ENCODE measurements at regions not wholly inside any gene's neighbourhood (a gene's known extent, or its start where the extent isn't known, plus 50 kb on each side); places are given as distances from the start of the nearest gene placed in this dataset.

GRCh38 chr1:101309334-101310311, 72.8 kb downstream of the S1PR1 start:
- H3K9me3 Mint-ChIP-seq, result no peaks in the 10 kb centered on the region
- DNase-seq (ENCODE audit: low spot score in 2 of 2) (peak; percentile 60 to 75), ATAC-seq (replicated peaks; ENCODE audit: extremely low read depth, poor library complexity, severe bottlenecking) (peak; percentile 82)
- peaks cover 12% of the 10 kb centered on the region for H3K36me3 Mint-ChIP-seq (ENCODE audit: insufficient read depth)
- H3K4me1 Mint-ChIP-seq, result peaks cover 85% of the 10 kb centered on the region
- peak overlapping the region; percentile 88 for H3K27ac Mint-ChIP-seq (ENCODE audit: low read depth)
- H3K4me3 Mint-ChIP-seq, result peak overlapping the region; percentile 72
- no peaks in the 10 kb centered on the region for H3K27me3 Mint-ChIP-seq

- H3K9me3 Mint-ChIP-seq, result no peaks in the 10 kb centered on the region
- no peak for DNase-seq (ENCODE audit: low spot score in 2 of 2)
- no peaks in the 10 kb centered on the region for H3K27me3 Mint-ChIP-seq
- H3K4me3 Mint-ChIP-seq, result peak overlapping the region; percentile 72
- no peak for ATAC-seq (replicated peaks; ENCODE audit: extremely low read depth, poor library complexity, severe bottlenecking)
- peaks cover 12% of the 10 kb centered on the region for H3K36me3 Mint-ChIP-seq (ENCODE audit: insufficient read depth)
- H3K27ac Mint-ChIP-seq (ENCODE audit: low read depth), result peak overlapping the region; percentile 88
- H3K4me1 Mint-ChIP-seq, result peaks cover 88% of the 10 kb centered on the region
Observed at GRCh38 chr1:101310506-101310905, 73.7 kb downstream of the S1PR1 start.

DNA sequence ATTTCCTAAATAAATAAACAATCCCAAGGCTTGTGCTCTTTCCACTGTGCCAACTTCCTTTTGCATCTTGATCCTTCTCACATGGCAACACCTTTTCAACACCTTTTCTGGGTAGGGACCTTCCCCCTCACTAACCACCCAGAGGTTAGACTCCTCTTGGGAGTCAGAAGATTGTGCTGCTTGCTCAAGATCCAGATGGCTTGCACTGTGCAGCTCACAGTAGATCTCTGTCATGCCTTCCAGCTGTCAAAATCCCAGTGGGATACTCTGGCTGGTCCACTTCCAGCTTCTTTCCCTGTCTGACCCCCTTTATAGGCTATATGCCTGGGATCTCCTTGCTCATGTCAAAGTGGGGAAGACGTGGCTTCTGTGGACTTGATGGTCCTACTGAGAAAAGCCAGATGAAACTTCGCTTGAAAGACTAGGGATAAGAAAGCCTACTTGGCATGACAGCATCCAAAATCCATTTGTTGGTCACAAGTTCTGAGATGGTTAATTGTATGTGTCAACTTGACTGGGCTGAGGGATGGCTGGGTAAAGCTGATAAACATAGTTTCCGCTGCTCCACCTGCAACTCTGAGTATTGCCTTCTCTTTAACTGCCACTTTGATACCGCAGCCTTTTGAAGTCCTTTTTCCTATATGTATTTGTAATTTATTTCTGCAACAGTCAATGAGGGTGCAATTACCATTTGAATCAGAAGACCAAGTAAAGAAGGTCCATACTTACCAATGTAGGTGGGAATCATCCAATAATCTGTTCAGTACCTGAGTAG, 74.5 kb downstream of the S1PR1 start:
- ATAC-seq (replicated peaks; ENCODE audit: extremely low read depth, poor library complexity, severe bottlenecking), result no peak
- H3K36me3 Mint-ChIP-seq (ENCODE audit: insufficient read depth), result peaks cover 12% of the 10 kb centered on the region
- no peaks in the 10 kb centered on the region for H3K27me3 Mint-ChIP-seq
- H3K27ac Mint-ChIP-seq (ENCODE audit: low read depth), result peak overlapping the region; percentile 88
- DNase-seq (ENCODE audit: low spot score in 2 of 2), result no peak
- H3K4me3 Mint-ChIP-seq, result peak overlapping the region; percentile 72
- peaks cover 84% of the 10 kb centered on the region for H3K4me1 Mint-ChIP-seq
- H3K9me3 Mint-ChIP-seq, result no peaks in the 10 kb centered on the region

DNA sequence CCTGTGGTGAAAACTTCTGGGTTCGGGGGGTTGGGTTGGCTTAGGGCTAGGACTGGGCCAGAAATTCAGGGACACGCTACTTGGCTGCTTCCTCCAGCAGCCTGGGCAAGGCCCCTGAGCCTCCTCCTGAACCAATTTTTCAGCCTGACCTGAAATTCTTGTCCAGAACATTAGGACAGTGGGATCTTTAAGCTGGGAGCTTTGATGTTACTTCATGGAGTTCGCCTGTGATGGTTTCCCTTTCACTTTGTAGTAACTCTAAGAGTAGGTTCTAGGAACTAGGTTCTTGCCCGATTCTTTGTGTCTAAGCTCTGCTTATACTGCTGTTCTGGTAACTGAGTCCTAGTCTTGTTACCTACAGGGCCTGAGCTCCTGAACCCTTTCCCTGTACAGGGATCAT, 75.3 kb downstream of the S1PR1 start:
- Mint-ChIP-seq H3K27ac (ENCODE audit: low read depth) (peak overlapping the region; percentile 88), H3K36me3 (ENCODE audit: insufficient read depth) (peaks cover 12% of the 10 kb centered on the region), H3K9me3 (no peaks in the 10 kb centered on the region), H3K4me1 (peaks cover 78% of the 10 kb centered on the region), H3K27me3 (no peaks in the 10 kb centered on the region), H3K4me3 (peak overlapping the region; percentile 72)
- ATAC-seq (replicated peaks; ENCODE audit: extremely low read depth, poor library complexity, severe bottlenecking), result no peak
- DNase-seq (ENCODE audit: low spot score in 2 of 2), result no peak

DNA sequence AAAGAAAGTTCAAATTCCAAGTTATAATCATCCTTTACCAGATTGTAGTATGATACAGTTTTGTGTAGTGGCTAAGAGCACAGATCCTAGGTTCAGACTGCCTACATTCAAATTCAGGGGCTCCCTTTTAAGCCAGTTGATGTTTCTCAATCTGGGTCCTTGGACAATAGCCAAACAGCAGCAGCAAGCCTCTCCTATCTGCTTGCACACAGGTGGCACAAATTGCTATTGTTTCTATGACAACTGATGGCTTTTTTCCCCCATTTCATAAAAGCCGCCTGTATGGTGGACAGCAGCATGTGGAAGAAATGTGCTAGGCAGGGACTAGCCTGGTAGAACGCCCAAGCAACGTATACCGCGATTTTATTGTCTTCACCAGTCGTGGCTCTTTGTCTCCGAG, 76.5 kb downstream of the S1PR1 start:
- no peaks in the 10 kb centered on the region for H3K27me3 Mint-ChIP-seq
- H3K27ac Mint-ChIP-seq (ENCODE audit: low read depth), result peak overlapping the region; percentile 88
- DNase-seq (ENCODE audit: low spot score in 2 of 2) (no peak), ATAC-seq (replicated peaks; ENCODE audit: extremely low read depth, poor library complexity, severe bottlenecking) (no peak)
- H3K36me3 Mint-ChIP-seq (ENCODE audit: insufficient read depth), result peaks cover 10% of the 10 kb centered on the region
- no peaks in the 10 kb centered on the region for H3K9me3 Mint-ChIP-seq
- H3K4me1 Mint-ChIP-seq, result peaks cover 71% of the 10 kb centered on the region
- peak overlapping the region; percentile 72 for H3K4me3 Mint-ChIP-seq

DNA sequence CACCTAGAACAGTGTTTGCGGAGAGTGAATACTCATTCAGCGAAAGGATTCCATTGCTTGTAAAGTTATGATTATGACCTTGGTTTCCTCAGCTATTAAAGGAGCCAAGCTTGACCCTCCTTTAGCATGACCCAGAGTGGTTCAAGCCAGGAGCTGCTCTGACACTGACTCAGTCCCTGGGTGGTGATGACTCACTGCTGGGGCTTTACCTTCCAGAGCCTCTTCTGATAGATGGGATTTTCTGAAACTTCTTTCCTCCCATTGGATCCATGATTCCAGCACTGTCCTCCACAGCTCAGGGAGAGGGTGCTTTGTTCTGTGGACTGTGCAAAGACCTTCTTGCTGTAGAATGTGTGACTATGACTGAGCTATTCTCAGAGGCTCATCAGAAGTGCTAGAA, 77.4 kb downstream of the S1PR1 start:
- H3K27ac Mint-ChIP-seq (ENCODE audit: low read depth), result peak overlapping the region; percentile 88
- no peaks in the 10 kb centered on the region for H3K9me3 Mint-ChIP-seq
- H3K4me3 Mint-ChIP-seq, result no peak overlapping the region
- ATAC-seq (replicated peaks; ENCODE audit: extremely low read depth, poor library complexity, severe bottlenecking), result no peak
- H3K36me3 Mint-ChIP-seq (ENCODE audit: insufficient read depth), result peaks cover 10% of the 10 kb centered on the region
- peaks cover 64% of the 10 kb centered on the region for H3K4me1 Mint-ChIP-seq
- DNase-seq (ENCODE audit: low spot score in 2 of 2), result no peak
- no peaks in the 10 kb centered on the region for H3K27me3 Mint-ChIP-seq

DNA sequence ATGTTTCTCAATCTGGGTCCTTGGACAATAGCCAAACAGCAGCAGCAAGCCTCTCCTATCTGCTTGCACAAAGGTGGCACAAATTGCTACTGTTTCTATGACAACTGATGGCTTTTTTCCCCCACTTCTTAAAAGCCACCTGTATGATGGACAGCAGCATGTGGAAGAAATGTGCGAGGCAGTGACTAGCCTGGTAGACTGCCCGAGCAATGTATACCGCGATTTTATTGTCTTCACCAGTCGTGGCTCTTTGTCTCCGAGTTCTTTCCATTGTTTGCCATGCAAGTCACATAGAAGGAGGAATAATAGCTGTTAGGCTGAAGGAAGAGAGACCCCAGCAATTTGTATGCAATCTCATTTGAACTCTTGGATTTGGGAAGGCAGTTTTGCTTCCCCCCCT, 79.4 kb downstream of the S1PR1 start:
- peaks cover 2% of the 10 kb centered on the region for H3K36me3 Mint-ChIP-seq (ENCODE audit: insufficient read depth)
- no peak for ATAC-seq (replicated peaks; ENCODE audit: extremely low read depth, poor library complexity, severe bottlenecking)

GRCh38 chr1:101316799-101317198, 80.0 kb downstream of the S1PR1 start:
- H3K36me3 Mint-ChIP-seq (ENCODE audit: insufficient read depth), result peaks cover 2% of the 10 kb centered on the region
- H3K4me3 Mint-ChIP-seq, result no peak overlapping the region
- no peaks in the 10 kb centered on the region for H3K27me3 Mint-ChIP-seq
- ATAC-seq (replicated peaks; ENCODE audit: extremely low read depth, poor library complexity, severe bottlenecking) (no peak), DNase-seq (ENCODE audit: low spot score in 2 of 2) (no peak)
- peaks cover 39% of the 10 kb centered on the region for H3K4me1 Mint-ChIP-seq
- H3K9me3 Mint-ChIP-seq, result no peaks in the 10 kb centered on the region
- H3K27ac Mint-ChIP-seq (ENCODE audit: low read depth), result no peak overlapping the region

More for the DNA sequence above, 79.4 kb downstream of the S1PR1 start:
- H3K9me3 Mint-ChIP-seq, result no peaks in the 10 kb centered on the region
- no peak overlapping the region for H3K4me3 Mint-ChIP-seq
- DNase-seq (ENCODE audit: low spot score in 2 of 2), result no peak
- H3K4me1 Mint-ChIP-seq, result peaks cover 44% of the 10 kb centered on the region
- H3K27ac Mint-ChIP-seq (ENCODE audit: low read depth), result no peak overlapping the region
- H3K27me3 Mint-ChIP-seq, result no peaks in the 10 kb centered on the region

DNA sequence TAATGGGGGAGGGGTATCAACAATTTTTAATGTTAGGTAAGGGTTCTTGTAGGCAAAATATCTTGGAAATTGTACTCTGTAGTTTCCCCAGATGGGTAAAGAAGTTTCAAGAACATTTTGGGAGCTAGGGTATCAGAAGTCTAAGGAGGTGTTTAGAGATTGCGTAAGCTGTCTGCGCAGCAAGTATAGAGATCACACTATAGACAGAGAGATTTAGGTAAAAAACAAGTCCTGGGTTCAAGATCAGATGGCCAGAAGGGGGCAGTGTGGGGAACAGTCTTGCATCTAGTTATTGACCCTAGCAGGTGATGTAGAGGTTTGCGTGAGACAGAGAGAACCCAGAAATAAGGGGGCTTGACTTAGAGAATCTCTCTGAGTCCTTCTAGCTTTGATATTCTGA, 80.8 kb downstream of the S1PR1 start:
- Mint-ChIP-seq H3K4me1 (peaks cover 31% of the 10 kb centered on the region), H3K4me3 (no peak overlapping the region), H3K27me3 (no peaks in the 10 kb centered on the region), H3K36me3 (ENCODE audit: insufficient read depth) (peaks cover 2% of the 10 kb centered on the region), H3K9me3 (no peaks in the 10 kb centered on the region), H3K27ac (ENCODE audit: low read depth) (no peak overlapping the region)
- ATAC-seq (replicated peaks; ENCODE audit: extremely low read depth, poor library complexity, severe bottlenecking), result no peak
- no peak for DNase-seq (ENCODE audit: low spot score in 2 of 2)

DNA sequence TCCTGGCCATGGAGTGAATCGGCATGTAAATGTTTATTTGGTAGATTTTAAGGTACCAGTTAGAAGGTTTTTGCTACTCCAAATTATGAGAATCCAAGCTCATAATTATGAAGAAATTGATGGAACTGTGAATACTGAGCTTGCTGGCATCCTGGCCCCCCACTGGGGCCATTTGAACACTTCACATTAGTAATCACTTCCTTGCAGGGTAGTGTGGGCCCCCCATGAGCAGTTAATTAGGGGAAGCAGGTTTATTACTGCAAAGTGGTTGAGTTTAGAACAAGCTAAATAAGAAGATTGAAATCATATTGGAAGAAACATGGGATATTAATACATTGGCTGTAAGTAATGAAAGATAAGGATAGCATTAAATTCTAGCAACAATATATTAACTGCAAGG, 86.7 kb downstream of the S1PR1 start:
- H3K4me1 Mint-ChIP-seq, result no peaks in the 10 kb centered on the region
- H3K4me3 Mint-ChIP-seq, result no peak overlapping the region
- no peaks in the 10 kb centered on the region for H3K27me3 Mint-ChIP-seq
- ATAC-seq (replicated peaks; ENCODE audit: extremely low read depth, poor library complexity, severe bottlenecking), result no peak
- H3K27ac Mint-ChIP-seq (ENCODE audit: low read depth), result no peak overlapping the region
- no peak for DNase-seq (ENCODE audit: low spot score in 2 of 2)
- H3K36me3 Mint-ChIP-seq (ENCODE audit: insufficient read depth), result no peaks in the 10 kb centered on the region
- H3K9me3 Mint-ChIP-seq, result no peaks in the 10 kb centered on the region

GRCh38 chr1:101325144-101325543, 88.3 kb downstream of the S1PR1 start:
- Mint-ChIP-seq H3K27ac (ENCODE audit: low read depth) (no peak overlapping the region), H3K4me1 (peaks cover 2% of the 10 kb centered on the region), H3K27me3 (no peaks in the 10 kb centered on the region), H3K9me3 (no peaks in the 10 kb centered on the region), H3K4me3 (no peak overlapping the region), H3K36me3 (ENCODE audit: insufficient read depth) (no peaks in the 10 kb centered on the region)
- DNase-seq (ENCODE audit: low spot score in 2 of 2) (no peak), ATAC-seq (replicated peaks; ENCODE audit: extremely low read depth, poor library complexity, severe bottlenecking) (no peak)

DNA sequence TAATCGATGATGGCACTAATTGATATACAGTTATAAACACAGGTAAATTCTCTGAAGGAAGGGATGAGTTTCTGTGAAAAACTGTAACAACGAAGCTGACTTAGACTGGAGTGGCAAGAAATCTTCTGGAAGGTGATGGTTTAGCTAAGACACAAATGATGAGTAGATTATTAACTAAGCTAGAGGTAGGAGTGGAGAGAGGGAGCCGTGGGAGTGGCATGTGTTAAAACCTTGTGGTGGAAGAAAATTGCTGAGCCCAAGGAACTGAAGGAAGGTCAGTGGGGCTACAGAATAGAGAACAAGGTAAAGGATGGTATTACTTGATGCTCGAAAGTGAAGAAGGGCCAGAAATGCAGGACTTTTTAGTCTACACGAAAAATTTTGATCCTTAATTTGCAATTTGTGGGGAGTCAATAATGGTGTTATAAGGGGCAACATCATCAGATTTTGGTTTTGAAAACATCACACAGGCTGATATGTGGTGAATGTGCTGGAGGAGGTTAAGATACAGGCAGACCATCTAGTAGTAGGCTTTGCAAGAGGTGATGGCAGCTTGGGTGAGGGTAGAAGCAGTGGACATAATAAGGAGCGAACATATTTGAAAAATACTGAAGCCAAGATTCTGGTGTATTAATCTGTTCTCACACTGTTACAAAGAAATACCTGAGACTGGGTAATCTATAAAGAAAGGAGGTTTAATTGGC, 93.8 kb downstream of the S1PR1 start:
- Mint-ChIP-seq H3K9me3 (peaks cover 10% of the 10 kb centered on the region), H3K36me3 (ENCODE audit: insufficient read depth) (peaks cover 2% of the 10 kb centered on the region), H3K4me1 (peaks cover 35% of the 10 kb centered on the region), H3K27me3 (no peaks in the 10 kb centered on the region), H3K4me3 (peak overlapping the region; percentile 23), H3K27ac (ENCODE audit: low read depth) (peak overlapping the region; percentile 72)
- ATAC-seq (replicated peaks; ENCODE audit: extremely low read depth, poor library complexity, severe bottlenecking), result no peak
- no peak for DNase-seq (ENCODE audit: low spot score in 2 of 2)
